Rectal smooth muscle tissue (tissue), 1 donor: ENCODE measurements at regions not wholly inside any gene's neighbourhood (a gene's known extent, or its start where the extent isn't known, plus 50 kb on each side); places are given as distances from the start of the nearest gene placed in this dataset.

Experiments used
- H3K27ac ChIP-seq: one replicate; pipeline ENCODE4 v1.7.0; 2013; ENCODE audit warnings: low read depth, low read length, inconsistent platforms
- H3K27me3 ChIP-seq: one replicate; pipeline ENCODE4 v1.7.0; 2013; ENCODE audit warnings: low read length; ENCODE audit not compliant: control insufficient read depth, insufficient read depth
- H3K36me3 ChIP-seq: one replicate; pipeline ENCODE4 v1.7.0; 2013; ENCODE audit warnings: low read length; ENCODE audit not compliant: control insufficient read depth, insufficient read depth
- H3K4me1 ChIP-seq: one replicate; pipeline ENCODE4 v1.7.0; 2013; ENCODE audit warnings: low read length; ENCODE audit not compliant: control insufficient read depth, insufficient read depth
- H3K4me3 ChIP-seq: one replicate; pipeline ENCODE4 v1.7.0; 2013; ENCODE audit warnings: low read length
- H3K9ac ChIP-seq: one replicate; pipeline ENCODE4 v1.7.0; 2013; ENCODE audit warnings: low read length

- Histone ChIP-seq H3K27ac (no peak overlapping the region), H3K4me3 (no peak overlapping the region), H3K9ac (no peak overlapping the region), H3K4me1 (no peaks in the 10 kb centered on the region), H3K36me3 (no peaks in the 10 kb centered on the region), H3K27me3 (no peaks in the 10 kb centered on the region)
Measured at GRCh38 chr4:159652871-159653270, 550.0 kb downstream of the RAPGEF2 start.

- Histone ChIP-seq H3K27me3 (no peaks in the 10 kb centered on the region), H3K4me3 (no peak overlapping the region), H3K4me1 (no peaks in the 10 kb centered on the region), H3K36me3 (no peaks in the 10 kb centered on the region), H3K27ac (no peak overlapping the region), H3K9ac (no peak overlapping the region)
Measured at GRCh38 chr4:159655547-159655946, 552.7 kb downstream of the RAPGEF2 start.

- H3K4me3 ChIP-seq: no peak overlapping the region
- H3K27ac ChIP-seq: no peak overlapping the region
- H3K4me1 ChIP-seq: no peaks in the 10 kb centered on the region
- H3K27me3 ChIP-seq: no peaks in the 10 kb centered on the region
- no peaks in the 10 kb centered on the region for H3K36me3 ChIP-seq
- H3K9ac ChIP-seq: no peak overlapping the region
Measured at GRCh38 chr4:159669094-159669493, 566.2 kb downstream of the RAPGEF2 start.

- Histone ChIP-seq H3K27me3 (no peaks in the 10 kb centered on the region), H3K4me1 (no peaks in the 10 kb centered on the region), H3K27ac (no peak overlapping the region), H3K9ac (no peak overlapping the region), H3K36me3 (no peaks in the 10 kb centered on the region), H3K4me3 (no peak overlapping the region)
Measured at GRCh38 chr4:159673221-159673620, 570.3 kb downstream of the RAPGEF2 start.

- no peaks in the 10 kb centered on the region for H3K4me1 ChIP-seq
- H3K27me3 ChIP-seq: no peaks in the 10 kb centered on the region
- H3K27ac ChIP-seq: no peak overlapping the region
- H3K36me3 ChIP-seq: no peaks in the 10 kb centered on the region
- no peak overlapping the region for H3K4me3 ChIP-seq
- H3K9ac ChIP-seq: no peak overlapping the region
Measured at GRCh38 chr4:159674241-159674640, 571.4 kb downstream of the RAPGEF2 start.

- H3K4me3 ChIP-seq: no peak overlapping the region
- H3K9ac ChIP-seq: no peak overlapping the region
- H3K4me1 ChIP-seq: no peaks in the 10 kb centered on the region
- no peaks in the 10 kb centered on the region for H3K36me3 ChIP-seq
- no peaks in the 10 kb centered on the region for H3K27me3 ChIP-seq
- H3K27ac ChIP-seq: no peak overlapping the region
Measured at GRCh38 chr4:159677521-159677920, 574.6 kb downstream of the RAPGEF2 start.

- Histone ChIP-seq H3K27me3 (no peaks in the 10 kb centered on the region), H3K4me3 (no peak overlapping the region), H3K27ac (no peak overlapping the region), H3K4me1 (peaks cover 8% of the 10 kb centered on the region), H3K36me3 (no peaks in the 10 kb centered on the region), H3K9ac (no peak overlapping the region)
Measured at GRCh38 chr4:159682996-159683395, 580.1 kb downstream of the RAPGEF2 start.

- no peak overlapping the region for H3K4me3 ChIP-seq
- H3K9ac ChIP-seq: no peak overlapping the region
- no peaks in the 10 kb centered on the region for H3K27me3 ChIP-seq
- H3K27ac ChIP-seq: no peak overlapping the region
- H3K4me1 ChIP-seq: peaks cover 8% of the 10 kb centered on the region
- no peaks in the 10 kb centered on the region for H3K36me3 ChIP-seq
Measured at GRCh38 chr4:159684061-159684460, 581.2 kb downstream of the RAPGEF2 start.

GRCh38 chr4:159685340-159686092 is 582.6 kb downstream of the RAPGEF2 start:
- peaks cover 8% of the 10 kb centered on the region for H3K4me1 ChIP-seq
- H3K27ac ChIP-seq: peak overlapping the region; percentile 14
- H3K4me3 ChIP-seq: no peak overlapping the region
- H3K9ac ChIP-seq: no peak overlapping the region
- H3K27me3 ChIP-seq: no peaks in the 10 kb centered on the region
- no peaks in the 10 kb centered on the region for H3K36me3 ChIP-seq

- no peaks in the 10 kb centered on the region for H3K27me3 ChIP-seq
- no peaks in the 10 kb centered on the region for H3K36me3 ChIP-seq
- no peak overlapping the region for H3K4me3 ChIP-seq
- peaks cover 8% of the 10 kb centered on the region for H3K4me1 ChIP-seq
- H3K27ac ChIP-seq: no peak overlapping the region
- no peak overlapping the region for H3K9ac ChIP-seq
Measured at GRCh38 chr4:159689526-159689925, 586.6 kb downstream of the RAPGEF2 start.

GRCh38 chr4:159697322-159698283 is 594.7 kb downstream of the RAPGEF2 start:
- H3K27ac ChIP-seq: no peak overlapping the region

GRCh38 chr4:159698336-159698735 is 595.5 kb downstream of the RAPGEF2 start:
- no peak overlapping the region for H3K9ac ChIP-seq
- no peaks in the 10 kb centered on the region for H3K4me1 ChIP-seq
- H3K27me3 ChIP-seq: no peaks in the 10 kb centered on the region
- H3K27ac ChIP-seq: no peak overlapping the region
- no peaks in the 10 kb centered on the region for H3K36me3 ChIP-seq
- H3K4me3 ChIP-seq: no peak overlapping the region

More at GRCh38 chr4:159697322-159698283, 594.7 kb downstream of the RAPGEF2 start:
- H3K36me3 ChIP-seq: no peaks in the 10 kb centered on the region
- H3K27me3 ChIP-seq: no peaks in the 10 kb centered on the region
- no peak overlapping the region for H3K9ac ChIP-seq
- H3K4me3 ChIP-seq: no peak overlapping the region
- H3K4me1 ChIP-seq: no peaks in the 10 kb centered on the region
